ENCODE measurements at regions not wholly inside any gene's neighbourhood (a gene's known extent, or its start where the extent isn't known, plus 50 kb on each side); places are given as distances from the start of the nearest gene placed in this dataset.

DNA sequence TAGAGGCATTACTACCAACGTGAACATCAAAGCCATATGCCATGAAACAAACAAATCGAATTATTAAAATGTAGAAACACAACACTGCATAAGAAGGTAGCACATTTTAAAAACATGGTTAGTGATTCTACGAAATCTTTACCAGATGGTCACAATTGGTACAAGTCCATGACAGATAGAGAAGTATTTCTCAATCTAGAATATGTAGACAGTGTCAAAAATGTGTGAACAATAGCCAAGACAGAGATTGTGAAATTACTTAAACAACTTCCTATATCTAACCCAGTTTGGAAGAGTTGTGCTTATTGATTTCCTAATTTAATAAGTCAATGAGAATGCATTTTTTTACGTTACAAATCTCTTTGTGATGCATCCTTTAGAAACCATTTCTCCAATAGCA is 1121.6 kb downstream of the MAT2B start:
- H3K4me1 ChIP-seq (ENCODE audit: control insufficient read depth in 1 of 2, insufficient read depth in 2 of 2, low read length in 2 of 2), result peaks cover 0 to 3% of the 10 kb centered on the region in 2 donors
- H3K4me3 ChIP-seq (replicated peaks in 1 of 3; ENCODE audit: low read depth in 2 of 3, low read length in 3 of 3), result no peak overlapping the region
- Mint-ChIP-seq H3K4me3 (no peak overlapping the region), H3K9me3 (peaks cover 0 to 4% (median 2%) of the 10 kb centered on the region in 7 donors), H3K27me3 (ENCODE audit: low read depth in 3 of 3) (peaks cover 1 to 3% (median 2%) of the 10 kb centered on the region in 3 donors), H3K27ac (peak overlapping the region in 1 of 7 donors; percentile 44), H3K36me3 (no peaks in the 10 kb centered on the region), H3K4me1 (peaks cover 6% of the 10 kb centered on the region)
- H3K4me2 ChIP-seq (replicated peaks; ENCODE audit: extremely low read depth, low read length, poor library complexity, severe bottlenecking), result no peak overlapping the region
- H3K79me2 ChIP-seq (ENCODE audit: insufficient read depth, low read length), result no peaks in the 10 kb centered on the region
- no peak overlapping the region for H2AFZ ChIP-seq (ENCODE audit: insufficient read depth, low read depth, low read length, poor library complexity, severe bottlenecking)
- no peak overlapping the region for H3K9ac ChIP-seq (ENCODE audit: insufficient read depth, low read length, poor library complexity, severe bottlenecking)
- H3K27me3 ChIP-seq (ENCODE audit: control insufficient read depth in 2 of 2, insufficient read depth in 2 of 2, low read length in 2 of 2), result no peaks in the 10 kb centered on the region
- no peaks in the 10 kb centered on the region for H4K20me1 ChIP-seq (ENCODE audit: insufficient read depth, low read length)
- intact Hi-C loops (cut with micrococcal nuclease), result no loop called here
- no peak overlapping the region for H3K27ac ChIP-seq (ENCODE audit: low read depth in 1 of 2, low read length in 2 of 2)
- peak; percentile 27 to 59 (median 54) for DNase-seq
- H3K9me3 ChIP-seq (replicated peaks in 1 of 2; ENCODE audit: control insufficient read depth in 1 of 2, insufficient read depth in 1 of 2, low read length in 2 of 2), result no peaks in the 10 kb centered on the region
- no CpG with 5 or more reads among the region's 4 CpGs for WGBS (ENCODE audit: insufficient coverage)
- no peaks in the 10 kb centered on the region for H3K36me3 ChIP-seq (replicated peaks in 1 of 2; ENCODE audit: control insufficient read depth in 1 of 2, insufficient read depth in 2 of 2, low read length in 2 of 2)
- TF ChIP-seq, protein P1, sequence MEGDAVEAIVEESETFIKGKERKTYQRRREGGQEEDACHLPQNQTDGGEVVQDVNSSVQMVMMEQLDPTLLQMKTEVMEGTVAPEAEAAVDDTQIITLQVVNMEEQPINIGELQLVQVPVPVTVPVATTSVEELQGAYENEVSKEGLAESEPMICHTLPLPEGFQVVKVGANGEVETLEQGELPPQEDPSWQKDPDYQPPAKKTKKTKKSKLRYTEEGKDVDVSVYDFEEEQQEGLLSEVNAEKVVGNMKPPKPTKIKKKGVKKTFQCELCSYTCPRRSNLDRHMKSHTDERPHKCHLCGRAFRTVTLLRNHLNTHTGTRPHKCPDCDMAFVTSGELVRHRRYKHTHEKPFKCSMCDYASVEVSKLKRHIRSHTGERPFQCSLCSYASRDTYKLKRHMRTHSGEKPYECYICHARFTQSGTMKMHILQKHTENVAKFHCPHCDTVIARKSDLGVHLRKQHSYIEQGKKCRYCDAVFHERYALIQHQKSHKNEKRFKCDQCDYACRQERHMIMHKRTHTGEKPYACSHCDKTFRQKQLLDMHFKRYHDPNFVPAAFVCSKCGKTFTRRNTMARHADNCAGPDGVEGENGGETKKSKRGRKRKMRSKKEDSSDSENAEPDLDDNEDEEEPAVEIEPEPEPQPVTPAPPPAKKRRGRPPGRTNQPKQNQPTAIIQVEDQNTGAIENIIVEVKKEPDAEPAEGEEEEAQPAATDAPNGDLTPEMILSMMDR (IDR thresholded peaks at IDR 0.05), result no peak

DNA sequence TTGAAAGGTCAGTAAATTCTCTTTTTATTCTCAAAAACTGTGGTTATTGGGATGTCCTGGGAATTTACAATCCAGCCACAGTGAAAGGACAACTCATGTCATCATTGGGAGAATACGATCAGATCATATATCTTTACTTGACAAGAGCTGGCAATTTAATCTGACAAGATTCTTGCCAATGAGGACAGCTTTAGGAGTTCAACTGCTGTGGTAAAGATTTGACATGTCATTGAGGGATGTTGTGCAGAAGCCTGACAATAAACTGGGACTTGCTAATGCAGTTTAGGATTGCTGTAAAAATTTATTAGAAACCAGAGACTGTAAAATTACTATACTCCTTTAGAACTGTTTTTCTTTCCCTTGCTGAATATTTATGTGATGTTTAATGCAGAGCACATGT is 1131.0 kb downstream of the MAT2B start:
- no peaks in the 10 kb centered on the region for H3K36me3 ChIP-seq (replicated peaks in 1 of 2; ENCODE audit: control insufficient read depth in 1 of 2, insufficient read depth in 2 of 2, low read length in 2 of 2)
- Mint-ChIP-seq H3K4me1 (no peaks in the 10 kb centered on the region), H3K9me3 (peaks cover 0 to 6% (median 0%) of the 10 kb centered on the region in 7 donors), H3K27me3 (ENCODE audit: low read depth in 3 of 3) (peaks cover 2 to 7% (median 5%) of the 10 kb centered on the region in 3 donors), H3K36me3 (no peaks in the 10 kb centered on the region), H3K27ac (no peak overlapping the region), H3K4me3 (no peak overlapping the region)
- no peak overlapping the region for H3K9ac ChIP-seq (ENCODE audit: insufficient read depth, low read length, poor library complexity, severe bottlenecking)
- DNase-seq, result no peak
- no peak overlapping the region for H3K27ac ChIP-seq (ENCODE audit: low read depth in 1 of 2, low read length in 2 of 2)
- TF ChIP-seq, protein P1 (IDR thresholded peaks at IDR 0.05), result no peak
- no peaks in the 10 kb centered on the region for H3K79me2 ChIP-seq (ENCODE audit: insufficient read depth, low read length)
- H3K27me3 ChIP-seq (ENCODE audit: control insufficient read depth in 2 of 2, insufficient read depth in 2 of 2, low read length in 2 of 2), result no peaks in the 10 kb centered on the region
- intact Hi-C loops (cut with micrococcal nuclease), result no loop called here
- no peak overlapping the region for H3K4me3 ChIP-seq (replicated peaks in 1 of 3; ENCODE audit: low read depth in 2 of 3, low read length in 3 of 3)
- WGBS (ENCODE audit: insufficient coverage), result no CpG with 5 or more reads among the region's 1 CpG
- H3K4me2 ChIP-seq (replicated peaks; ENCODE audit: extremely low read depth, low read length, poor library complexity, severe bottlenecking), result no peak overlapping the region
- H2AFZ ChIP-seq (ENCODE audit: insufficient read depth, low read depth, low read length, poor library complexity, severe bottlenecking), result no peak overlapping the region
- no peaks in the 10 kb centered on the region for H3K9me3 ChIP-seq (replicated peaks in 1 of 2; ENCODE audit: control insufficient read depth in 1 of 2, insufficient read depth in 1 of 2, low read length in 2 of 2)
- no peaks in the 10 kb centered on the region for H3K4me1 ChIP-seq (ENCODE audit: control insufficient read depth in 1 of 2, insufficient read depth in 2 of 2, low read length in 2 of 2)
- H4K20me1 ChIP-seq (ENCODE audit: insufficient read depth, low read length), result no peaks in the 10 kb centered on the region

All from CD14-positive monocyte (primary cell).